A549 (cell line): ENCODE measurements at regions not wholly inside any gene's neighbourhood (a gene's known extent, or its start where the extent isn't known, plus 50 kb on each side); places are given as distances from the start of the nearest gene placed in this dataset.
"Not testable (repeated sequence)": the region's sequence is repeated elsewhere in the genome, so short reads cannot be mapped to it uniquely, and the experiment has no call there.

Source experiments
- ATAC-seq, 2 experiments: fragments of 200-7000 bp in 1 of 2; fragments of >200 bp in 1 of 2; cut with Nextera tagmentation in 1 of 2; cut with Tn5 transposase in 1 of 2; 3 replicates each; pipeline versions ENCODE4 v1.8.0 to v1.9.1; 2018 to 2020; ENCODE audit warnings: mild to moderate bottlenecking in 1 of 2, moderate library complexity in 1 of 2
- CTCF ChIA-PET: fragments of 300-600 bp; sonication (Branson Sonifier 250); formaldehyde crosslinking; extraction: SDS; loops from one replicate; lab custom pipeline; 2021; ENCODE audit warnings: antibody characterized with exemption, inconsistent platforms; lab: Yijun Ruan, JAX
- POLR2A ChIA-PET: fragments of 350-600 bp; formaldehyde crosslinking; extraction: SDS; loops from one replicate; lab custom pipeline; 2021; ENCODE audit warnings: antibody characterized with exemption, inconsistent platforms; lab: Yijun Ruan, JAX
- DNase-seq, 2 experiments: peaks; one replicate each; pipeline versions ENCODE4 v3.0.0 to v3.0.0-alpha.2; 2011 to 2016; ENCODE audit warnings: low read depth in 1 of 2, low spot score in 1 of 2
- FAIRE-seq: peaks from 2 replicates; lab custom pipeline; 2011; peaks lifted over from hg19 to GRCh38; lab: Jason Lieb, UNC
- H3K27ac ChIP-seq, 2 experiments: fragments of >200 bp; sonication (Bioruptor Twin); formaldehyde crosslinking; 3 replicates each; pipeline ENCODE4 v1.5.1; 2016 to 2017
- H3K4me1 ChIP-seq: fragments of >200 bp; sonication (Bioruptor Twin); formaldehyde crosslinking; 3 replicates; pipeline ENCODE4 v1.6.1; 2016
- H3K4me2 ChIP-seq: fragments of >200 bp; sonication (Bioruptor Twin); formaldehyde crosslinking; 3 replicates; pipeline ENCODE4 v1.6.1; 2016
- H3K4me3 ChIP-seq: fragments of >200 bp; sonication (Bioruptor Twin); formaldehyde crosslinking; 3 replicates; pipeline ENCODE4 v1.5.1; 2016
- H3K9me3 ChIP-seq: fragments of >200 bp; sonication (Bioruptor Twin); formaldehyde crosslinking; 3 replicates; pipeline ENCODE4 v1.6.1; 2016
- CEBPB ChIP-seq, 2 experiments: fragments of >200 bp in 1 of 2; sonication (Bioruptor Twin) in 1 of 2; formaldehyde crosslinking in 1 of 2; IDR thresholded peaks; 2 replicates each; pipeline ENCODE4 v1.6.1; 2012 to 2016
- CTCF ChIP-seq: fragments of >200 bp; sonication (Bioruptor Twin); formaldehyde crosslinking; IDR thresholded peaks from 3 replicates; pipeline ENCODE4 v1.5.1; 2016
- FOSB ChIP-seq: fragments of 250-450 bp; sonication (Bioruptor Pico); IDR thresholded peaks from 2 replicates; pipeline ENCODE4 v1.5.0; 2020; ENCODE audit warnings: mild to moderate bottlenecking, moderate library complexity
- FOSL2 ChIP-seq, 2 experiments: fragments of 450-650 bp in 1 of 2; fragments of >200 bp in 1 of 2; sonication (Bioruptor Twin) in 1 of 2; formaldehyde crosslinking; IDR thresholded peaks; 2 replicates each; pipeline versions ENCODE4 v1.5.0 to v1.6.1; 2016 to 2020; ENCODE audit warnings: mild to moderate bottlenecking in 1 of 2, moderate library complexity in 1 of 2
- FOXS1 ChIP-seq: fragments of 250-450 bp; sonication (Bioruptor Pico); IDR thresholded peaks from 2 replicates; pipeline ENCODE4 v1.5.0; 2020; ENCODE audit warnings: mild to moderate bottlenecking, moderate library complexity
- JUN ChIP-seq, 2 experiments: fragments of >200 bp; sonication (Bioruptor Twin); formaldehyde crosslinking; IDR thresholded peaks; 2 replicates in 1 of 2; 3 replicates in 1 of 2; pipeline ENCODE4 v1.6.1; 2016 to 2017
- KDM1A ChIP-seq: fragments of 200-600 bp; sonication (generic); IDR thresholded peaks from 2 replicates; pipeline ENCODE4 v1.6.1; 2016; ENCODE audit warnings: low read depth, mild to moderate bottlenecking
- KDM5A ChIP-seq: fragments of 200-600 bp; sonication (generic); IDR thresholded peaks from 2 replicates; pipeline ENCODE4 v1.6.1; 2016; ENCODE audit warnings: antibody characterized with exemption, mild to moderate bottlenecking
- MAFK ChIP-seq: fragments of 450-650 bp; IDR thresholded peaks from 2 replicates; pipeline ENCODE4 v1.6.1; 2014; ENCODE audit not compliant: partially characterized antibody
- NPAS2 ChIP-seq: fragments of 250-450 bp; sonication (Bioruptor Pico); IDR thresholded peaks from 2 replicates; pipeline ENCODE4 v1.8.0; 2022; ENCODE audit warnings: mild to moderate bottlenecking, moderate library complexity, borderline replicate concordance
- NR3C1 ChIP-seq: fragments of >200 bp; sonication (Bioruptor Twin); formaldehyde crosslinking; IDR thresholded peaks from 3 replicates; pipeline ENCODE4 v1.6.1; 2017
- POLR2AphosphoS2 ChIP-seq: conservative IDR thresholded peaks from 2 replicates; pipeline ENCODE4 v1.6.1; 2012; ENCODE audit warnings: low read length, improper control_type of control experiment, inconsistent platforms
- RAD21 ChIP-seq, 2 experiments: fragments of >200 bp in 1 of 2; sonication (Bioruptor Twin) in 1 of 2; formaldehyde crosslinking in 1 of 2; IDR thresholded peaks in 1 of 2; conservative IDR thresholded peaks in 1 of 2; 2 replicates in 1 of 2; 3 replicates in 1 of 2; pipeline ENCODE4 v1.6.1; 2012 to 2018; ENCODE audit warnings: inconsistent platforms in 1 of 2
- SMC3 ChIP-seq: fragments of >200 bp; sonication (Bioruptor Twin); formaldehyde crosslinking; IDR thresholded peaks from 3 replicates; pipeline ENCODE4 v1.6.1; 2018; ENCODE audit warnings: inconsistent platforms
- SREBF2 ChIP-seq: fragments of 450-650 bp; IDR thresholded peaks from 2 replicates; pipeline ENCODE4 v1.6.1; 2014; ENCODE audit warnings: mild to moderate bottlenecking, moderate library complexity
- TFCP2L1 ChIP-seq: fragments of 250-450 bp; sonication (Bioruptor Pico); IDR thresholded peaks from 2 replicates; pipeline ENCODE4 v1.5.0; 2021; ENCODE audit warnings: mild to moderate bottlenecking
- TP53 ChIP-seq: fragments of 250-450 bp; sonication (Bioruptor Pico); IDR thresholded peaks from 2 replicates; pipeline ENCODE4 v1.5.0; 2021; ENCODE audit warnings: mild to moderate bottlenecking, moderate library complexity
- WGBS: methylation state at CpG from one replicate; pipeline ENCODE4 v1.1.6; 2017; ENCODE audit errors: missing lambda C conversion rate; 5-methylcytosine and 5-hydroxymethylcytosine counted together
- TF ChIP-seq, protein P1 (sequence below): IDR thresholded peaks from 2 replicates; pipeline ENCODE4 v1.6.1; 2012; ENCODE audit warnings: low read depth, borderline replicate concordance
- TF ChIP-seq, protein P2 (sequence below): fragments of 150-350 bp; IDR thresholded peaks from 2 replicates; pipeline ENCODE4 v1.6.1; 2014; ENCODE audit warnings: low read depth, mild to moderate bottlenecking, low read length

DNA sequence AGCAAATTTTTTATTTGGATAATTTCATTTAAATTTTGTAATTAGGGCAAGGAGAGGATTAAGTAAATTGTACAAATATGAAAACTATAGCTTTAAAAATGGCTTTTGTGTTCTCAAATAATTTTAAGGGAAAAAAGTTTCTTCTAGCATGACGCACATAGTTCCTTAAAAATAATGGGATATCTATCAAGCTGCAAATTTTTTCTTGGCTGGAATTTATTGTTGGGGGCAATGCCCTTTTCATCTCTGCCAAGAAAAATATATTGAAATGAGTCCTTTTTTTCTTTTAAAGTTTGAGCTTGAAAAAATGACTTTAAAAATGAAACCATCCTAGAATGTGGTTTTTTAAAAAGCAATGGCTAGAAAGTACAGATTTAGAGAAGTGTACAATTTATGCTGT, 154.4 kb upstream of the UGT8 start:
- ChIA-PET POLR2A (no interaction called here), CTCF (no interaction called here)
- FAIRE-seq: no peak
- Histone ChIP-seq H3K4me2 (no peak overlapping the region), H3K4me3 (no peak overlapping the region), H3K4me1 (no peaks in the 10 kb centered on the region), H3K27ac (no peak overlapping the region), H3K9me3 (no peaks in the 10 kb centered on the region)
- TF ChIP-seq, protein P1, sequence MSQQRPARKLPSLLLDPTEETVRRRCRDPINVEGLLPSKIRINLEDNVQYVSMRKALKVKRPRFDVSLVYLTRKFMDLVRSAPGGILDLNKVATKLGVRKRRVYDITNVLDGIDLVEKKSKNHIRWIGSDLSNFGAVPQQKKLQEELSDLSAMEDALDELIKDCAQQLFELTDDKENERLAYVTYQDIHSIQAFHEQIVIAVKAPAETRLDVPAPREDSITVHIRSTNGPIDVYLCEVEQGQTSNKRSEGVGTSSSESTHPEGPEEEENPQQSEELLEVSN: no peak
- TF ChIP-seq TFCP2L1 (CRISPR knock-in tag): no peak
- no peak for TF ChIP-seq FOXS1 (CRISPR knock-in tag)
- TF ChIP-seq MAFK: no peak
- TF ChIP-seq CTCF: no peak
- no peak for TF ChIP-seq TP53
- no peak for TF ChIP-seq KDM1A
- no peak for TF ChIP-seq CEBPB (IDR thresholded peaks at IDR 0.05)
- no peak for TF ChIP-seq JUN (IDR thresholded peaks at IDR 0.05)
- DNase-seq: no peak
- WGBS: 56% methylated on average over 1 of the region's 1 CpG
- no peak for ATAC-seq

DNA sequence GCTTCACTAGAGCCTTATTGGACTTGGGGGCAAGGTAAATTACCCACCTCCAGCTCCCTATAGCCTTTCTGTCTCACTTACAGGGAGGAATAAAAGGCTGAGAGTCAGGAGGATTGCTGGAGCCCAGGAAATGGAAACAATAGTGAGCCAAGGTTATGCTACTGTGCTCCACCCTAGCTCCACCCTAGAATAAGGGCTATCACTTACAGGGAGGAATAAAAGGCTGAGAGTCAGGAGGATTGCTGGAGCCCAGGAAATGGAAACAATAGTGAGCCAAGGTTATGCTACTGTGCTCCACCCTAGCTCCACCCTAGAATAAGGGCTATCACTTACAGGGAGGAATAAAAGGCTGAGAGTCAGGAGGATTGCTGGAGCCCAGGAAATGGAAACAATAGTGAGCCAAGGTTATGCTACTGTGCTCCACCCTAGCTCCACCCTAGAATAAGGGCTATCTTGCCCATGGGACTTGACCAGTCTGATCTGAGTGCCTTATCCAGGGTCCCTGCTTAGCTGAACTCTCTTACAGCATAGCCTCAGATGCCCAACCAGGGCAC, 150.6 kb upstream of the UGT8 start:
- H3K4me1 ChIP-seq, H3K4me3 ChIP-seq, H3K27ac ChIP-seq, FAIRE-seq, ATAC-seq, POLR2A ChIA-PET, H3K9me3 ChIP-seq, CTCF ChIA-PET, DNase-seq, H3K4me2 ChIP-seq: not testable (repeated sequence)

GRCh38 chr4:114458728-114459127, 139.9 kb upstream of the UGT8 start:
- DNase-seq (no peak), FAIRE-seq (no peak), ATAC-seq (no peak)
- ChIA-PET POLR2A (no interaction called here), CTCF (no interaction called here)
- Histone ChIP-seq H3K9me3 (no peaks in the 10 kb centered on the region), H3K4me3 (no peak overlapping the region), H3K4me2 (no peak overlapping the region), H3K27ac (no peak overlapping the region), H3K4me1 (no peaks in the 10 kb centered on the region)
- WGBS: 4% methylated on average over 2 of the region's 2 CpGs
- no peak for TF ChIP-seq FOSL2 (IDR thresholded peaks at IDR 0.05)
- no peak for TF ChIP-seq FOSL2 (CRISPR knock-in tag; IDR thresholded peaks at IDR 0.05)
- TF ChIP-seq KDM5A: no peak
- no peak for TF ChIP-seq SREBF2
- TF ChIP-seq SMC3: no peak
- no peak for TF ChIP-seq JUN (IDR thresholded peaks at IDR 0.05)
- no peak for TF ChIP-seq POLR2AphosphoS2
- no peak for TF ChIP-seq NPAS2 (CRISPR knock-in tag)
- no peak for TF ChIP-seq NR3C1
- TF ChIP-seq FOSB (CRISPR knock-in tag): no peak
- no peak for TF ChIP-seq RAD21 (conservative IDR thresholded peaks at IDR 0.05 in 1 of 2, IDR thresholded peaks at IDR 0.05 in 1 of 2)
- TF ChIP-seq, protein P2, sequence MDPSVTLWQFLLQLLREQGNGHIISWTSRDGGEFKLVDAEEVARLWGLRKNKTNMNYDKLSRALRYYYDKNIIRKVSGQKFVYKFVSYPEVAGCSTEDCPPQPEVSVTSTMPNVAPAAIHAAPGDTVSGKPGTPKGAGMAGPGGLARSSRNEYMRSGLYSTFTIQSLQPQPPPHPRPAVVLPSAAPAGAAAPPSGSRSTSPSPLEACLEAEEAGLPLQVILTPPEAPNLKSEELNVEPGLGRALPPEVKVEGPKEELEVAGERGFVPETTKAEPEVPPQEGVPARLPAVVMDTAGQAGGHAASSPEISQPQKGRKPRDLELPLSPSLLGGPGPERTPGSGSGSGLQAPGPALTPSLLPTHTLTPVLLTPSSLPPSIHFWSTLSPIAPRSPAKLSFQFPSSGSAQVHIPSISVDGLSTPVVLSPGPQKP: no peak
